ENCODE measurements at regions not wholly inside any gene's neighbourhood (a gene's known extent, or its start where the extent isn't known, plus 50 kb on each side); places are given as distances from the start of the nearest gene placed in this dataset.

- Histone ChIP-seq H3K56ac (ENCODE audit: insufficient read length, low read depth, low read length) (no peak overlapping the region), H3T11ph (ENCODE audit: low read length) (no peak overlapping the region), H3K4me1 (ENCODE audit: insufficient read depth, low read length) (no peaks in the 10 kb centered on the region), H2BK5ac (ENCODE audit: insufficient read length, low read length) (no peak overlapping the region), H2BK12ac (ENCODE audit: insufficient read length, low read depth, low read length) (no peak overlapping the region), H4K5ac (ENCODE audit: insufficient read length, low read depth, low read length) (no peak overlapping the region), H2BK20ac (ENCODE audit: low read depth, low read length, poor library complexity, severe bottlenecking) (no peak overlapping the region), H3K23me2 (ENCODE audit: insufficient read length, low read depth, low read length, poor library complexity, severe bottlenecking) (no peaks in the 10 kb centered on the region), H2AK5ac (ENCODE audit: insufficient read length, low read length) (no peak overlapping the region), H2AFZ (ENCODE audit: low read length) (no peak overlapping the region), H4K20me1 (ENCODE audit: control insufficient read depth, insufficient read depth, insufficient read length) (no peaks in the 10 kb centered on the region), H3K27me3 (ENCODE audit: insufficient read depth, low read length) (no peaks in the 10 kb centered on the region), H2BK15ac (ENCODE audit: low read depth, low read length) (no peak overlapping the region), H4K91ac (ENCODE audit: insufficient read length, low read depth, low read length) (no peak overlapping the region), H4K8ac (replicated peaks; ENCODE audit: insufficient read length, low read depth, low read length) (no peak overlapping the region), H3K18ac (ENCODE audit: insufficient read length, low read depth, low read length) (no peak overlapping the region), H3K14ac (ENCODE audit: insufficient read depth, low read length) (no peak overlapping the region), H3K23ac (ENCODE audit: insufficient read length, low read depth, low read length) (no peak overlapping the region), H3K9me3 (ENCODE audit: control insufficient read depth, low read depth, low read length) (no peaks in the 10 kb centered on the region), H3K27ac (ENCODE audit: insufficient read length, low read depth, low read length) (no peak overlapping the region), H3K9ac (ENCODE audit: extremely low read depth, insufficient read length, low read length) (no peak overlapping the region), H2BK120ac (ENCODE audit: low read depth, low read length, poor library complexity, severe bottlenecking) (no peak overlapping the region), H3K79me2 (ENCODE audit: insufficient read depth, low read length) (no peaks in the 10 kb centered on the region), H3K4me2 (ENCODE audit: insufficient read depth, insufficient read length, low read length) (no peak overlapping the region), H3K79me1 (ENCODE audit: insufficient read depth, low read depth, low read length, poor library complexity, severe bottlenecking) (no peaks in the 10 kb centered on the region), H3K4ac (ENCODE audit: low read depth, low read length) (no peak overlapping the region)
- no peak overlapping the region for H3K27ac Mint-ChIP-seq
- TF ChIP-seq CTCF (conservative IDR thresholded peaks at IDR 0.05) = no peak
- peak; percentile 66 for DNase-seq
- H3K4me1 Mint-ChIP-seq = peaks cover 14 to 16% of the 10 kb centered on the region in 2 experiments
- WGBS (ENCODE audit: extremely low coverage, insufficient read length, low lambda C conversion rate) = no CpG with 5 or more reads among the region's 5 CpGs
- H3K9me3 Mint-ChIP-seq = no peaks in the 10 kb centered on the region; a peak in 1 of 5 replicates
- no peaks in the 10 kb centered on the region for H3K36me3 Mint-ChIP-seq (ENCODE audit: insufficient read depth in 1 of 3, low read depth in 3 of 3)
- peaks cover 12% of the 10 kb centered on the region for H3K27me3 Mint-ChIP-seq (ENCODE audit: low read depth)
- no peak overlapping the region for H3K4me3 Mint-ChIP-seq
Measured at GRCh38 chr11:134818516-134818915, 406.5 kb upstream of the B3GAT1 start.
